Stimulated activated naive B cell treated with anti-CD40 and anti-IgM and Interleukin-4, amounts not matched to agents 10 μg/mL and 1 μg/mL and 100 μg/mL, for 72 hours (primary cell): ENCODE measurements at regions not wholly inside any gene's neighbourhood (a gene's known extent, or its start where the extent isn't known, plus 50 kb on each side); places are given as distances from the start of the nearest gene placed in this dataset.

Source experiments
- ATAC-seq, 2 donors: fragments of 150-1000 bp; cut with Tn5 transposase; replicated peaks; 2 replicates each; pipeline ENCODE4 v1.10.0; 2021; ENCODE audit warnings: moderate library complexity in 1 of 2
- DNase-seq: peaks from one replicate; pipeline ENCODE4 v3.0.0; 2021
- H3K27ac Mint-ChIP-seq: one replicate; pipeline ENCODE4 v1.8.0; 2022; ENCODE audit warnings: mild to moderate bottlenecking, mixed read lengths
- H3K27me3 Mint-ChIP-seq, 2 donors: one replicate each; pipeline ENCODE4 v1.8.0; 2022; ENCODE audit warnings: mixed read lengths in 2 of 2
- H3K36me3 Mint-ChIP-seq, 2 donors: one replicate each; pipeline ENCODE4 v1.8.0; 2022; ENCODE audit warnings: mixed read lengths in 2 of 2, mild to moderate bottlenecking in 1 of 2
- H3K4me1 Mint-ChIP-seq, 2 donors: one replicate each; pipeline ENCODE4 v1.8.0; 2022; ENCODE audit warnings: mixed read lengths in 2 of 2, mild to moderate bottlenecking in 1 of 2
- H3K4me3 Mint-ChIP-seq, 2 donors: one replicate each; pipeline ENCODE4 v1.8.0; 2022; ENCODE audit warnings: mild to moderate bottlenecking in 2 of 2, mixed read lengths in 2 of 2, moderate library complexity in 1 of 2
- H3K9me3 Mint-ChIP-seq, 2 donors: one replicate each; pipeline ENCODE4 v1.8.0; 2022; ENCODE audit warnings: mixed read lengths in 2 of 2, mild to moderate bottlenecking in 1 of 2

GRCh38 chr19:28427376-28428083, 785.4 kb downstream of the UQCRFS1 start:
- H3K36me3 Mint-ChIP-seq, result no peaks in the 10 kb centered on the region
- ATAC-seq, result no peak
- DNase-seq, result no peak
- peaks cover 0 to 10% of the 10 kb centered on the region in 2 donors for H3K27me3 Mint-ChIP-seq
- peaks cover 8 to 19% of the 10 kb centered on the region in 2 donors for H3K4me1 Mint-ChIP-seq
- H3K4me3 Mint-ChIP-seq, result no peak overlapping the region
- H3K27ac Mint-ChIP-seq, result no peak overlapping the region
- peaks cover 5 to 7% of the 10 kb centered on the region in 2 donors for H3K9me3 Mint-ChIP-seq

- no peaks in the 10 kb centered on the region for H3K36me3 Mint-ChIP-seq
- H3K27ac Mint-ChIP-seq, result no peak overlapping the region
- DNase-seq (no peak), ATAC-seq (no peak)
- H3K27me3 Mint-ChIP-seq, result peaks cover 0 to 10% of the 10 kb centered on the region in 2 donors
- peaks cover 8 to 19% of the 10 kb centered on the region in 2 donors for H3K4me1 Mint-ChIP-seq
- no peak overlapping the region for H3K4me3 Mint-ChIP-seq
- H3K9me3 Mint-ChIP-seq, result no peaks in the 10 kb centered on the region
These were observed 786.2 kb downstream of the UQCRFS1 start for GRCh38 chr19:28426730-28427225.

GRCh38 chr19:28426110-28426729, 786.7 kb downstream of the UQCRFS1 start:
- ATAC-seq (no peak), DNase-seq (no peak)
- H3K27ac Mint-ChIP-seq, result no peak overlapping the region
- peaks cover 0 to 13% of the 10 kb centered on the region in 2 donors for H3K27me3 Mint-ChIP-seq
- no peaks in the 10 kb centered on the region for H3K9me3 Mint-ChIP-seq
- no peak overlapping the region for H3K4me3 Mint-ChIP-seq
- H3K36me3 Mint-ChIP-seq, result no peaks in the 10 kb centered on the region
- H3K4me1 Mint-ChIP-seq, result peaks cover 8 to 19% of the 10 kb centered on the region in 2 donors

GRCh38 chr19:28425046-28425931, 787.7 kb downstream of the UQCRFS1 start:
- Mint-ChIP-seq H3K27ac (no peak overlapping the region), H3K4me1 (peaks cover 8 to 19% of the 10 kb centered on the region in 2 donors), H3K4me3 (no peak overlapping the region), H3K36me3 (no peaks in the 10 kb centered on the region), H3K9me3 (no peaks in the 10 kb centered on the region), H3K27me3 (peaks cover 0 to 16% of the 10 kb centered on the region in 2 donors)
- DNase-seq, result no peak
- ATAC-seq, result no peak

GRCh38 chr19:28424662-28425045, 788.3 kb downstream of the UQCRFS1 start:
- Mint-ChIP-seq H3K9me3 (no peaks in the 10 kb centered on the region), H3K27ac (no peak overlapping the region), H3K4me1 (peaks cover 8 to 18% of the 10 kb centered on the region in 2 donors), H3K36me3 (no peaks in the 10 kb centered on the region), H3K27me3 (peaks cover 0 to 16% of the 10 kb centered on the region in 2 donors), H3K4me3 (no peak overlapping the region)
- DNase-seq (no peak), ATAC-seq (no peak)

- H3K27ac Mint-ChIP-seq, result no peak overlapping the region
- peaks cover 4 to 12% of the 10 kb centered on the region in 2 donors for H3K4me1 Mint-ChIP-seq
- no peaks in the 10 kb centered on the region for H3K9me3 Mint-ChIP-seq
- DNase-seq, result no peak
- no peak overlapping the region for H3K4me3 Mint-ChIP-seq
- peaks cover 0 to 16% of the 10 kb centered on the region in 2 donors for H3K27me3 Mint-ChIP-seq
- no peak for ATAC-seq
- no peaks in the 10 kb centered on the region for H3K36me3 Mint-ChIP-seq
These were observed 788.9 kb downstream of the UQCRFS1 start for GRCh38 chr19:28424077-28424476.

GRCh38 chr19:28422791-28423650, 789.9 kb downstream of the UQCRFS1 start:
- Mint-ChIP-seq H3K27ac (no peak overlapping the region), H3K9me3 (no peaks in the 10 kb centered on the region), H3K4me1 (peaks cover 4 to 8% of the 10 kb centered on the region in 2 donors), H3K27me3 (peaks cover 0 to 16% of the 10 kb centered on the region in 2 donors), H3K4me3 (no peak overlapping the region), H3K36me3 (no peaks in the 10 kb centered on the region)
- ATAC-seq (no peak), DNase-seq (no peak)

GRCh38 chr19:28422046-28422445, 790.9 kb downstream of the UQCRFS1 start:
- Mint-ChIP-seq H3K27me3 (peaks cover 0 to 21% of the 10 kb centered on the region in 2 donors), H3K4me1 (peaks cover 0 to 2% of the 10 kb centered on the region in 2 donors), H3K36me3 (no peaks in the 10 kb centered on the region), H3K27ac (no peak overlapping the region), H3K9me3 (no peaks in the 10 kb centered on the region), H3K4me3 (no peak overlapping the region)
- ATAC-seq, result no peak
- no peak for DNase-seq

GRCh38 chr19:28420811-28421550, 792.0 kb downstream of the UQCRFS1 start:
- Mint-ChIP-seq H3K4me1 (peaks cover 0 to 2% of the 10 kb centered on the region in 2 donors), H3K4me3 (no peak overlapping the region), H3K36me3 (no peaks in the 10 kb centered on the region), H3K27me3 (peaks cover 0 to 22% of the 10 kb centered on the region in 2 donors), H3K9me3 (no peaks in the 10 kb centered on the region), H3K27ac (no peak overlapping the region)
- no peak for DNase-seq
- no peak for ATAC-seq

GRCh38 chr19:28419312-28419711, 793.6 kb downstream of the UQCRFS1 start:
- Mint-ChIP-seq H3K9me3 (no peaks in the 10 kb centered on the region), H3K4me3 (no peak overlapping the region), H3K27me3 (peaks cover 0 to 18% of the 10 kb centered on the region in 2 donors), H3K36me3 (no peaks in the 10 kb centered on the region), H3K4me1 (no peaks in the 10 kb centered on the region), H3K27ac (no peak overlapping the region)
- no peak for DNase-seq
- no peak for ATAC-seq

GRCh38 chr19:28417361-28417760, 795.6 kb downstream of the UQCRFS1 start:
- Mint-ChIP-seq H3K36me3 (no peaks in the 10 kb centered on the region), H3K9me3 (no peaks in the 10 kb centered on the region), H3K27me3 (peaks cover 0 to 12% of the 10 kb centered on the region in 2 donors), H3K4me3 (no peak overlapping the region), H3K4me1 (no peaks in the 10 kb centered on the region), H3K27ac (no peak overlapping the region)
- ATAC-seq, result no peak
- DNase-seq, result no peak

- Mint-ChIP-seq H3K9me3 (no peaks in the 10 kb centered on the region), H3K4me3 (no peak overlapping the region), H3K4me1 (no peaks in the 10 kb centered on the region), H3K27ac (no peak overlapping the region), H3K36me3 (no peaks in the 10 kb centered on the region), H3K27me3 (peaks cover 0 to 9% of the 10 kb centered on the region in 2 donors)
- ATAC-seq (no peak), DNase-seq (no peak)
These were observed 796.7 kb downstream of the UQCRFS1 start for GRCh38 chr19:28416245-28416644.

- Mint-ChIP-seq H3K27me3 (peaks cover 0 to 5% of the 10 kb centered on the region in 2 donors), H3K4me3 (no peak overlapping the region), H3K9me3 (no peaks in the 10 kb centered on the region), H3K4me1 (no peaks in the 10 kb centered on the region), H3K27ac (no peak overlapping the region), H3K36me3 (no peaks in the 10 kb centered on the region)
- ATAC-seq, result no peak
- no peak for DNase-seq
These were observed 798.2 kb downstream of the UQCRFS1 start for GRCh38 chr19:28414748-28415147.
